ENCODE measurements at regions not wholly inside any gene's neighbourhood (a gene's known extent, or its start where the extent isn't known, plus 50 kb on each side); places are given as distances from the start of the nearest gene placed in this dataset.
"Not testable (repeated sequence)": the region's sequence is repeated elsewhere in the genome, so short reads cannot be mapped to it uniquely, and the experiment has no call there.

- DNase-seq = no peak
Observed at GRCh38 chr2:204380141-204380881, 165.0 kb upstream of the PARD3B start.

GRCh38 chr2:204386668-204387067 lies 158.6 kb upstream of the PARD3B start:
- no peak for DNase-seq

GRCh38 chr2:204389120-204389519 lies 156.2 kb upstream of the PARD3B start:
- no peak for DNase-seq

- no peak for DNase-seq
Observed at GRCh38 chr2:204389856-204390255, 155.4 kb upstream of the PARD3B start.

GRCh38 chr2:204395539-204395938 lies 149.7 kb upstream of the PARD3B start:
- DNase-seq = no peak

GRCh38 chr2:204401114-204401513 lies 144.2 kb upstream of the PARD3B start:
- no peak for DNase-seq

GRCh38 chr2:204407204-204408014 lies 137.9 kb upstream of the PARD3B start:
- DNase-seq = no peak

- DNase-seq = not testable (repeated sequence)
Observed at GRCh38 chr2:204412782-204413181, 132.5 kb upstream of the PARD3B start.

- DNase-seq = no peak
Observed at GRCh38 chr2:204415406-204416181, 129.7 kb upstream of the PARD3B start.

GRCh38 chr2:204416236-204416635 lies 129.0 kb upstream of the PARD3B start:
- no peak for DNase-seq

- DNase-seq = no peak
Observed at GRCh38 chr2:204425821-204426220, 119.5 kb upstream of the PARD3B start.

GRCh38 chr2:204428675-204429074 lies 116.6 kb upstream of the PARD3B start:
- DNase-seq = no peak

GRCh38 chr2:204431529-204431928 lies 113.7 kb upstream of the PARD3B start:
- no peak for DNase-seq

- DNase-seq = no peak
Observed at GRCh38 chr2:204432196-204432595, 113.1 kb upstream of the PARD3B start.

- DNase-seq = no peak
Observed at GRCh38 chr2:204434660-204435462, 110.4 kb upstream of the PARD3B start.

GRCh38 chr2:204436230-204436629 lies 109.0 kb upstream of the PARD3B start:
- DNase-seq = no peak

- no peak for DNase-seq
Observed at GRCh38 chr2:204437408-204437807, 107.9 kb upstream of the PARD3B start.

- no peak for DNase-seq
Observed at GRCh38 chr2:204437815-204438756, 107.2 kb upstream of the PARD3B start.

GRCh38 chr2:204441316-204441715 lies 104.0 kb upstream of the PARD3B start:
- no peak for DNase-seq

- no peak for DNase-seq
Observed at GRCh38 chr2:204445149-204445548, 100.1 kb upstream of the PARD3B start.

- no peak for DNase-seq
Observed at GRCh38 chr2:204447722-204448121, 97.6 kb upstream of the PARD3B start.
